ENCODE measurements at regions not wholly inside any gene's neighbourhood (a gene's known extent, or its start where the extent isn't known, plus 50 kb on each side); places are given as distances from the start of the nearest gene placed in this dataset.

DNA sequence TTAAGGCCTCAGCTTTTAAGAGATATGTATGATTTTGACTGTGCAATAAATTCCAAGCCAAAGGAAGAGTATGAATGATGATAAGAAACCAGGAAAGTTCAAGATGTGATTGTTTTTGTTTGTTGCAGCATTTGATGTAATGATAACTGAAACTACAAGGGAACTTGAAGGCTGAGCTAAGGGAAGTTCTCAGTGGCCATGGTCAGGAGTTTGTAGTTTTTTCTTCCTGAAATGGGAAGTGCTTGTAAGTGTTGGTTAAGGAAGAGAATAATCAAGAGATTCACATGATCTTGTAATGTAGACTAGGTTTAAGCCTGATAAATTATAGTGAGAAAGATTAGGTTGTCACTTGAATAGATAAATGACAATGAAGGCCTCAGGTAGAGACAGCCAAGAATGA lies 53.4 kb downstream of the PTCHD4 start:
- Histone ChIP-seq H3K4me1 (ENCODE audit: insufficient read depth) (no peaks in the 10 kb centered on the region), H3K27me3 (no peaks in the 10 kb centered on the region), H3K79me2 (no peaks in the 10 kb centered on the region), H3K4me3 (no peak overlapping the region), H2AFZ (no peak overlapping the region), H3K27ac (no peak overlapping the region), H3K36me3 (replicated peaks; ENCODE audit: insufficient read depth, low read depth) (no peaks in the 10 kb centered on the region), H3K9me2 (replicated peaks; ENCODE audit: insufficient read depth) (no peaks in the 10 kb centered on the region), H4K20me1 (ENCODE audit: insufficient read depth, poor library complexity, severe bottlenecking) (no peaks in the 10 kb centered on the region), H3K9me3 (ENCODE audit: low read depth) (no peaks in the 10 kb centered on the region), H3K4me2 (no peak overlapping the region)
- TF ChIP-seq EZH2phosphoT487 (IDR thresholded peaks at IDR 0.05; ENCODE audit: low read depth, severe bottlenecking, unreplicated experiment) (no peak), EZH2 (IDR thresholded peaks at IDR 0.05; ENCODE audit: borderline replicate concordance) (no peak)
- TF ChIP-seq, protein P1, sequence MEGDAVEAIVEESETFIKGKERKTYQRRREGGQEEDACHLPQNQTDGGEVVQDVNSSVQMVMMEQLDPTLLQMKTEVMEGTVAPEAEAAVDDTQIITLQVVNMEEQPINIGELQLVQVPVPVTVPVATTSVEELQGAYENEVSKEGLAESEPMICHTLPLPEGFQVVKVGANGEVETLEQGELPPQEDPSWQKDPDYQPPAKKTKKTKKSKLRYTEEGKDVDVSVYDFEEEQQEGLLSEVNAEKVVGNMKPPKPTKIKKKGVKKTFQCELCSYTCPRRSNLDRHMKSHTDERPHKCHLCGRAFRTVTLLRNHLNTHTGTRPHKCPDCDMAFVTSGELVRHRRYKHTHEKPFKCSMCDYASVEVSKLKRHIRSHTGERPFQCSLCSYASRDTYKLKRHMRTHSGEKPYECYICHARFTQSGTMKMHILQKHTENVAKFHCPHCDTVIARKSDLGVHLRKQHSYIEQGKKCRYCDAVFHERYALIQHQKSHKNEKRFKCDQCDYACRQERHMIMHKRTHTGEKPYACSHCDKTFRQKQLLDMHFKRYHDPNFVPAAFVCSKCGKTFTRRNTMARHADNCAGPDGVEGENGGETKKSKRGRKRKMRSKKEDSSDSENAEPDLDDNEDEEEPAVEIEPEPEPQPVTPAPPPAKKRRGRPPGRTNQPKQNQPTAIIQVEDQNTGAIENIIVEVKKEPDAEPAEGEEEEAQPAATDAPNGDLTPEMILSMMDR (IDR thresholded peaks at IDR 0.05; ENCODE audit: poor library complexity), result no peak
- no peak for DNase-seq (ENCODE audit: low spot score)

DNA sequence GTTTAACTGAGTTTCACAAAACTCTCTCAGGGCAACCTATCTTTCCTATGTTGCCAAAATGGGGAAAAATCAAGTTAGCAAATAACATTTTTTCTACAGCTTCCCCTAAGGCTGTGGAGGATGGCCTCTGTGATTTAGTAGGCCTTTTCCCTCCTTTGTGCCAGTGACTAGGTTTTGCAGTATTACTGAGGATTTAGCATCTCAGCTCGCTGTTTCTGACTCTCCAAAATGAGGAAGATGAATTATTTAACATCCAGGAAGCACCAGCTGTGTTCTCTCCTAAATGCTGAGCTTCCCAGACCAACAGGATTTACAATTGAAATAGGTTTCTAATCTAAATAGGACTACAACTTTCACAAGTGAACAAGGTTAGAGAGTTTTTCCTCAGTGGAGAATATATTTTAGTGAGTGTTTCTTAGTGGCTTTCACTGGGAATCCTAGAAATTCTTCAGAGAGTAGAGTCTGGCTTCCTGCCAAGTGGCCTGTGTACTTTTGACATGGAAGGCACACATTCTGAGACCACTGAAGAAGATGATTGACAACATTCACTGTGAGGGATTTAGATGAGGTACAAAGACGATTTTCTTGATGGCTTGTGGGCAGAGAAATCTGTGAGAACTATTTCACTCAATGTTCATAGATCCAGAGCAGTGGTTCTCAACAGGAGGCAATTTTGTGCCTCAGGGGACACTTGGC lies 62.4 kb downstream of the PTCHD4 start:
- Histone ChIP-seq H3K9me2 (replicated peaks; ENCODE audit: insufficient read depth) (no peaks in the 10 kb centered on the region), H3K36me3 (replicated peaks; ENCODE audit: insufficient read depth, low read depth) (no peaks in the 10 kb centered on the region), H3K4me1 (ENCODE audit: insufficient read depth) (no peaks in the 10 kb centered on the region), H3K27ac (no peak overlapping the region), H3K4me2 (no peak overlapping the region), H3K9me3 (ENCODE audit: low read depth) (no peaks in the 10 kb centered on the region), H3K4me3 (no peak overlapping the region), H3K27me3 (no peaks in the 10 kb centered on the region), H2AFZ (no peak overlapping the region), H4K20me1 (ENCODE audit: insufficient read depth, poor library complexity, severe bottlenecking) (no peaks in the 10 kb centered on the region), H3K79me2 (no peaks in the 10 kb centered on the region)
- DNase-seq (ENCODE audit: low spot score), result no peak
- WGBS (ENCODE audit: low lambda C conversion rate, missing lambda C conversion rate), result 56% methylated on average over 2 of the region's 2 CpGs
- TF ChIP-seq EZH2 (IDR thresholded peaks at IDR 0.05; ENCODE audit: borderline replicate concordance) (no peak), EZH2phosphoT487 (IDR thresholded peaks at IDR 0.05; ENCODE audit: low read depth, severe bottlenecking, unreplicated experiment) (no peak)
- TF ChIP-seq, protein P1 (IDR thresholded peaks at IDR 0.05; ENCODE audit: poor library complexity), result no peak

DNA sequence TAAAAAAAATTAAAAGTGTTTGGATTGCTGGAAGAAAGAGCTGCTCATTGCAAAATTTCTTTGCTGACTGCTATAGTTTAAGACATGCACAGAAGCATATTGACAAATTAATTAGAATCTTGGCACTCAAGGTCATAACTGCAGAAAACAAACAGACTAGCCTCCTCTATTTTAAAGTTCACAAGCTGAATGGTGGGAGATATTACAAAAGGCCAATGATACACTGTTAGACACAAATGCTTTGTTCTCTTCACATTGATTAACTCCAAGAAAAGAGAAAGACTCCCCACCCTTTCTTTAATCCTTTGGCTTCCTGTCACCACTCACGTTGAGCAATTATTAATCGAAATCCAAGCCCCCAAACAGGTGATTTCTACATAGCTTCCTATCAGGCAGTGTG lies 69.1 kb downstream of the PTCHD4 start:
- WGBS (ENCODE audit: low lambda C conversion rate, missing lambda C conversion rate), result 66% methylated on average over 2 of the region's 2 CpGs

DNA sequence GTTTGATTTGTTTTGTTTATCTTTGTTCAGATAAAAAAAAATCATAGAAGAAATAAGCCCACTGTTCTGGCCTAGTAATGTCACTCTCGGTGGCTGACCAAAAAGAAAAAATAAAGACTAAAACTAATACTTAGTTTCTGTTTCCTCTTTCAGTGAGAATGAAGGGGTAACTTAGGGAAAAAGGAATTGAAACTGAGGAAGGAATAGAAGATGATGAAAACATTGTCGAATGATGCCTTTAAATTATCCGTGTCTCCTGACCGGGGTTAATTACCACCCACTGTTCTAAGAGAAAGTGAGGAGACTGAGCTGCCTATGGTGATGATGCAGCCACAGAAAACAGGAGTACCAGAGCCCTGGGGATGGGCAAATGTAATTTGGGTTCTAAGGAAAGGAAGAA lies 73.1 kb downstream of the PTCHD4 start:
- H3K4me3 ChIP-seq, result no peak overlapping the region
- H2AFZ ChIP-seq, result no peak overlapping the region
- no peaks in the 10 kb centered on the region for H3K27me3 ChIP-seq
- H3K4me1 ChIP-seq (ENCODE audit: insufficient read depth), result no peaks in the 10 kb centered on the region
- no peak for DNase-seq (ENCODE audit: low spot score)
- WGBS (ENCODE audit: low lambda C conversion rate, missing lambda C conversion rate), result 83% methylated on average over 4 of the region's 4 CpGs
- H3K36me3 ChIP-seq (replicated peaks; ENCODE audit: insufficient read depth, low read depth), result no peaks in the 10 kb centered on the region
- H3K9me3 ChIP-seq (ENCODE audit: low read depth), result no peaks in the 10 kb centered on the region
- H3K27ac ChIP-seq, result no peak overlapping the region
- H3K4me2 ChIP-seq, result no peak overlapping the region
- no peaks in the 10 kb centered on the region for H3K9me2 ChIP-seq (replicated peaks; ENCODE audit: insufficient read depth)
- no peaks in the 10 kb centered on the region for H4K20me1 ChIP-seq (ENCODE audit: insufficient read depth, poor library complexity, severe bottlenecking)
- H3K79me2 ChIP-seq, result no peaks in the 10 kb centered on the region
- TF ChIP-seq, protein P1 (IDR thresholded peaks at IDR 0.05; ENCODE audit: poor library complexity), result no peak
- TF ChIP-seq EZH2phosphoT487 (IDR thresholded peaks at IDR 0.05; ENCODE audit: low read depth, severe bottlenecking, unreplicated experiment), result no peak
- TF ChIP-seq EZH2 (IDR thresholded peaks at IDR 0.05; ENCODE audit: borderline replicate concordance), result no peak

More for the DNA sequence above, 69.1 kb downstream of the PTCHD4 start:
- no peak overlapping the region for H3K4me3 ChIP-seq
- no peak for DNase-seq (ENCODE audit: low spot score)
- no peaks in the 10 kb centered on the region for H4K20me1 ChIP-seq (ENCODE audit: insufficient read depth, poor library complexity, severe bottlenecking)
- H3K27me3 ChIP-seq, result no peaks in the 10 kb centered on the region
- no peaks in the 10 kb centered on the region for H3K4me1 ChIP-seq (ENCODE audit: insufficient read depth)
- H3K79me2 ChIP-seq, result no peaks in the 10 kb centered on the region
- H3K27ac ChIP-seq, result no peak overlapping the region
- no peaks in the 10 kb centered on the region for H3K9me2 ChIP-seq (replicated peaks; ENCODE audit: insufficient read depth)
- no peaks in the 10 kb centered on the region for H3K36me3 ChIP-seq (replicated peaks; ENCODE audit: insufficient read depth, low read depth)
- H3K4me2 ChIP-seq, result no peak overlapping the region
- no peak for TF ChIP-seq EZH2 (IDR thresholded peaks at IDR 0.05; ENCODE audit: borderline replicate concordance)
- no peaks in the 10 kb centered on the region for H3K9me3 ChIP-seq (ENCODE audit: low read depth)
- no peak overlapping the region for H2AFZ ChIP-seq

Data from hepatocyte (in vitro differentiated cells).